Colon (tissue), 2 donors: ENCODE measurements at regions not wholly inside any gene's neighbourhood (a gene's known extent, or its start where the extent isn't known, plus 50 kb on each side); places are given as distances from the start of the nearest gene placed in this dataset.

Experiments
- FAIRE-seq: peaks from 2 replicates; lab custom pipeline; 2012; peaks lifted over from hg19 to GRCh38; lab: Jason Lieb, UNC
- donor health status: control.
- donor health status: control.

- FAIRE-seq = no peak
Measured at GRCh38 chr21:14722841-14723483, 176.8 kb upstream of the SAMSN1 start.

GRCh38 chr21:14720237-14720636 lies 174.1 kb upstream of the SAMSN1 start:
- no peak for FAIRE-seq

DNA sequence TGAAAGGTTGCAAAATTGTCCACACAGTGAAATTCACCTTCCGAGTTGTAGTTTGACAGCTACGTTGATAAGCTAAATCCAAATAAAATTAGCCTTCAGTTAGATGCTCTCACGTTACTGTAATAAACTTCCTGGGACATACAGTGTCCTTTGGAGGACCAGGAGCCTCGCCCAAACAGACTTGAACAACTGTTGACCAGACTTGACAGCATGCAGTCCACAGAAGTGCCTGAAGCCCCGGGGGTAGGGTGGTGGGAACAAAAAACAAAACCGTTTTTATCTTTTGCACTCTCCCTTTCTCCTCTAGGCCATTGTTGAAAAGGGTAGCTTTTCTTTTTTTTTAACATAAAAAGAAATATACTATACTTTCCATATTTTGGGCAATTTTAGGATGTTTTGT lies 172.8 kb upstream of the SAMSN1 start:
- FAIRE-seq = no peak

GRCh38 chr21:14716761-14717396 lies 170.8 kb upstream of the SAMSN1 start:
- no peak for FAIRE-seq

DNA sequence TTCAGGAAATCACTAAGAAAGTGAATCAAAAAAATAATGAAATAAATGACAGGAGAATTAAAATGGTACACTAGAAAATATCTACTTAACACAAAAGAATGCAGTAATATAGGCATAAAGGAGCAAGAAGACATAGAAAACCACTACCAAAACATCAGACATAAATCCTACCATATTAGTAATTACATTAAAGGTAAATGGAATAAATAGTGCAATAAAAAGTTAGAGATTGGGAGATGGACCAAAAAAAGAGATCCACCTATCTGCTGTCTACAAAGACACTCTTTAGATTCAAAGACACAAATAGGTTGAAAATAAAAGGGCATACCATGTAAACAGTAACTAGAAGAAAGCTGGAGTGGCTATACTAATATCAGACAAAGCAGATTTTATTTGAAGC lies 167.0 kb upstream of the SAMSN1 start:
- FAIRE-seq = no peak

GRCh38 chr21:14712121-14712715 lies 166.1 kb upstream of the SAMSN1 start:
- FAIRE-seq = no peak

DNA sequence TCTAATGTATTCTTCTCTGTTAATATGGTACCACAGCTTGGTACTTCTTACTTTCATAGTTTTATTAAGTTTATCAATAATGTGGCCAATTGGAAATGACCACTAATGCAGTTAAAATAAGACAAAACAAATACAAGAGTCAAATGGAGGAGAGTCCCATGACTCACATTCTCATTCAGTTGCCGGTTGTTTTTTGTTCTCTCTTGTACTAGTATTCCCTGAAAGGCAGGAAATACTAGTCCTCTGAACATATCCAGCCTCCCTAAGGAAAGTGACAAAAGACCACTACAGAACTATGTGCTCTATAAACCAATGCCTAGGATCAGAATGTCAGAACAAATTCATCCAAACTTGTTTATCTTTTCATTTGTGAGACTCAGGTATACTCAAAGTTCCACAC lies 165.2 kb upstream of the SAMSN1 start:
- no peak for FAIRE-seq

DNA sequence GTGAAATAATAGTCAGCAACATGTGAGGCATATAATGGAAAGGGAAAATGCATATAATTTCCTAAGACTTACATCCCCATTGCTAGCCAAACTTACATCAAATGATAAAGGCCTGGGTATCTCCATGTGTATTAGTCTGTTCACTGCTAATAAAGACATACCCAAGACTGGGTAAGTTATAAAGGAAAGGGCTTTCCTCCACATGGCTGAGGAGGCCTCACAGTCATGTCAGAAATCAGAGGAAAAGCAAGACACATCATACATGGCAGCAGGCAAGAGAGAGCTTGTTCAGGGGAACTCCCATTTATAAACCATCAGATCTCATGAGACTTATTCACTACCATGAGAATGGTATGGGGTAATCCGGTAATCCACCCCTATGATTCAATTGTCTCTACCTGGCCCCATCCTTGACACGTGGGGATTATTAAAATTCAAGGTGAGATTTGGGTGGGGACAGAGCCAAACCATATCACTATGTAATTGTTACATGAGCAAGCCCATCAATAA lies 161.5 kb upstream of the SAMSN1 start:
- FAIRE-seq = no peak

- FAIRE-seq = no peak
Measured at GRCh38 chr21:14706712-14707510, 160.8 kb upstream of the SAMSN1 start.

GRCh38 chr21:14699433-14700407 lies 153.6 kb upstream of the SAMSN1 start:
- no peak for FAIRE-seq

DNA sequence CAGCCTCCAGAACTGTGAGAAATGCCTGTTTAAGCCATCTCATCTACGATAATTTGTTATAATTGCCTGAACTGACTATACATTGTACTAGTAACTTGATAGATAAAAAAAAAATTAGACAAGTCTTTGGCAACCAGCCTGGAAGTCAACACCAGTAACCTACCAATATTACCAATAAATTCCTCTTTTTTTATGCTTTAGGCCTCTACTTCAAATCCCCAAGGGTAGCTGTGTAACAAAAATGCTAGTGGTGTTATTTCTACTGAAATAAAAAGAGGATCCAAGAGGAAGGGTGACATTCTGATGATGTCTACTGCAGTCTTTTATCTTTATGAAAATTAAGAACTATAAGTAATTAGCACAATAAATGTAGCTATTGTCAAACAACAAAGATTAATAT lies 151.7 kb upstream of the SAMSN1 start:
- no peak for FAIRE-seq

DNA sequence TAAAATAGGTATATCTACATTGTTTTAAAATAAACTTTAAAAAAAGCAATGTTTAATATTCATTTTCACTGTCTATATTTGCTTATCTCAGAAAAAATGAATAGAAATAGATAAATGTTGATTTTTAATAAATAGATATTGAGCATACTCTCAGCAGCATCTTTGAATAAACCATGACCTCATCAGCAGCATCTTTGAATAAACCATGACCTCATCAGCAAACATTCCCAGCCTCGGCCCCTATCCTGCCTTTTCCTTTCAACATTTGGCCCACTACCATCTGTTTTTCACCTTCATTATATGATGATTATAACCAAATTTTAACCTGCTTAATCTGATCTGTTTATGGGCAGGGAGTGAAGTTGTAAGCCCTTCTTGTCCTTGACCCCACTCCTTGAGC lies 148.7 kb upstream of the SAMSN1 start:
- no peak for FAIRE-seq

GRCh38 chr21:14693997-14694396 lies 147.9 kb upstream of the SAMSN1 start:
- FAIRE-seq = no peak

DNA sequence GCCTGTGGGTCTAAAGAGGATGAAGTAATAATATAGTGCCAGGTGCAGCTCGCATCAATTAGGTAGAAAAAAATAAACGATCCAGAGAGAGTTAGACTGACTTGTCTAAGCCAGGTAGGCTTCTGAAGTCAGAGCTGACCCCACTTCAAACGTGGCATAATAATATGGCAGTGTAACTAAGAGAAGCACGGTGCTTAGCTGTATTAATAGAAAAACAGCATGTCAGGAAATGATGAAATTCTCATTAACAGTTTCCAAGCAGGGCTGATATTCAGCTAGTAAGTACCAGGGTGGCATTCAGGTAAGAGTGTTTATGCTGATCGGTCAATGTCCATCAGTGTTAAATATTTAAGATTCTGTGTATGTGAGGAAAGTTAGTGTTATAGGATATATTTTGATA lies 145.8 kb upstream of the SAMSN1 start:
- FAIRE-seq = no peak

GRCh38 chr21:14690886-14691285 lies 144.8 kb upstream of the SAMSN1 start:
- no peak for FAIRE-seq

DNA sequence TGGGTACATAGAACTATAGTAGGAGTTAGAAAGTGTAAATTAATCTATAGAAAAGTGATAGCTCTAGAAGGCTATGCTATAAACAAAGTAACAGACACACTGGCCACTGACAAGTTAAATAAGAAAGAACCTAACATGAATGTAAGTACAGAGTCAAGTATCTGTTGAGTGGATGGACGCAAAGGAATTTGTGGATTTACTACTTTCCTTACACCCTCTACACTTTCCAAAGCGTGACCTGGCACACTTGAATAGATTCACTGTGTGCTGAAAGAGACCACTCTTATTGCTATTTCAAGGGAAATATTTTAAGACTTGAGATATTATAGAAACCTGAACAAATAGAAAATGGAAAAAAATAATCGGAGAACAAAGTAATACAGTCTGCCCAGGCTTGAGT lies 142.8 kb upstream of the SAMSN1 start:
- no peak for FAIRE-seq

- no peak for FAIRE-seq
Measured at GRCh38 chr21:14688412-14688811, 142.3 kb upstream of the SAMSN1 start.

GRCh38 chr21:14687268-14687625 lies 141.1 kb upstream of the SAMSN1 start:
- no peak for FAIRE-seq

DNA sequence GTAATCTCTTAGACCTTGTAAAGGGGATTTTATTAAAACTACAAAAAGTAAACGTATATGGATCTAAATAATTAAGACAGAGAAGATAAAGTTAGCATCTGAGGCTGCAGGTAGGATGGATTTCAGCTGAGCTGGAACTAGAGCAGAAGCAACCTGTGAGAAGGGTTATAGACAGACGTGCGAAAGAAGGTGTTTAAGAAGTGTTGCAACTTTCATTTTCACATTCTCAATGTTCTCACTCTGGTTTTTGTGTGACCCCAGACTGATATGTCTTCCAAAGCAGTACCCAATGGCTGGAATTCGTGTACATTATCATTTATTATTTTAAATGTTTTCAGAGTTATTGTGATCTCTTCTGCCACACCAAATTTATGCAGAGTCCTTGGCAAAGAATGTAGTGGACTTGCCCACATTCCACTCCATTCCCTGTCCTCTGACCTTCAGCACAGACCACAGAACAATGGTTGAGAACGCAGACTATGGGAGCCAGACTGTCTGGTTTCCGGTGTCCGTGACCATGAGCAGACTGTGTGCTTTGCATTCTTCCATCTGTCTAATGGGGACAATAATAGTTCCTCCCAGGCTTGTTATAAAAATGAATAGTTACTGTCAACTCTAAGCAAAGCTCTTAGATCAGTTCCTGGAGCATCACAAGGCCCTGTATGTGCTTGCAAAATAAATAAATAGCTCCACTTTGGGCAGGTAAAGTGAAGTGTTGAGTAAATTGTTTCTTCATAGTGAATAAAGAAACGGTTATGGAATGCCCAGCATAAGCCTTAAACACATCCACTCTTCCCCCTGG lies 140.6 kb upstream of the SAMSN1 start:
- FAIRE-seq = no peak

- no peak for FAIRE-seq
Measured at GRCh38 chr21:14685568-14685967, 139.5 kb upstream of the SAMSN1 start.

- FAIRE-seq = no peak
Measured at GRCh38 chr21:14684071-14684470, 138.0 kb upstream of the SAMSN1 start.
